ENCODE measurements at regions not wholly inside any gene's neighbourhood (a gene's known extent, or its start where the extent isn't known, plus 50 kb on each side); places are given as distances from the start of the nearest gene placed in this dataset.

DNA sequence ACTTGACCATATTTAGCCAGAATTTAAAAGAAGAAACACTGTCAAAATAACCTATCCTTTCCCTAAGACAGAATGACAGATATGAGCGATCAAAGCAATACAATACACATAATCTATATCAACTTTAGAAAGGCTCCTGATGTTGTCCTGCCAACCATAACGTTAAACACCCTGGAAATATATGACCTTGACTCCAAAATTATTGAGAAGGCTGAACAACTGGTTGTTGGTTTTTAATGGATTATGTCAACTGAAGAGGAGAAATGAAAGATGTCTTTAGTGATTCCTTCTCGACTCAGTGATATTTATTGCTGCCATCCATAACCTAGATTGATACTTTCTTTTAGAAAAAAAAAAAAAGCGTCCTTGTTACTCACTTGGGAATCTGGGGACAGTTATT is 957.2 kb downstream of the SLITRK1 start:
- intact Hi-C loops (cut with DNase I), result no loop called here
- no peak overlapping the region for H3K9ac ChIP-seq (ENCODE audit: low read depth in 2 of 2, low read length in 2 of 2)
- no peak overlapping the region for H3K4me3 ChIP-seq
- H3K9me3 ChIP-seq, result no peaks in the 10 kb centered on the region
- H3K4me1 ChIP-seq, result no peaks in the 10 kb centered on the region
- no peaks in the 10 kb centered on the region for H3K27me3 ChIP-seq
- no peaks in the 10 kb centered on the region for H3K36me3 ChIP-seq
- H3K27ac ChIP-seq, result no peak overlapping the region
- TF ChIP-seq, protein P1, sequence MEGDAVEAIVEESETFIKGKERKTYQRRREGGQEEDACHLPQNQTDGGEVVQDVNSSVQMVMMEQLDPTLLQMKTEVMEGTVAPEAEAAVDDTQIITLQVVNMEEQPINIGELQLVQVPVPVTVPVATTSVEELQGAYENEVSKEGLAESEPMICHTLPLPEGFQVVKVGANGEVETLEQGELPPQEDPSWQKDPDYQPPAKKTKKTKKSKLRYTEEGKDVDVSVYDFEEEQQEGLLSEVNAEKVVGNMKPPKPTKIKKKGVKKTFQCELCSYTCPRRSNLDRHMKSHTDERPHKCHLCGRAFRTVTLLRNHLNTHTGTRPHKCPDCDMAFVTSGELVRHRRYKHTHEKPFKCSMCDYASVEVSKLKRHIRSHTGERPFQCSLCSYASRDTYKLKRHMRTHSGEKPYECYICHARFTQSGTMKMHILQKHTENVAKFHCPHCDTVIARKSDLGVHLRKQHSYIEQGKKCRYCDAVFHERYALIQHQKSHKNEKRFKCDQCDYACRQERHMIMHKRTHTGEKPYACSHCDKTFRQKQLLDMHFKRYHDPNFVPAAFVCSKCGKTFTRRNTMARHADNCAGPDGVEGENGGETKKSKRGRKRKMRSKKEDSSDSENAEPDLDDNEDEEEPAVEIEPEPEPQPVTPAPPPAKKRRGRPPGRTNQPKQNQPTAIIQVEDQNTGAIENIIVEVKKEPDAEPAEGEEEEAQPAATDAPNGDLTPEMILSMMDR (IDR thresholded peaks at IDR 0.05), result no peak
- no peak for DNase-seq

DNA sequence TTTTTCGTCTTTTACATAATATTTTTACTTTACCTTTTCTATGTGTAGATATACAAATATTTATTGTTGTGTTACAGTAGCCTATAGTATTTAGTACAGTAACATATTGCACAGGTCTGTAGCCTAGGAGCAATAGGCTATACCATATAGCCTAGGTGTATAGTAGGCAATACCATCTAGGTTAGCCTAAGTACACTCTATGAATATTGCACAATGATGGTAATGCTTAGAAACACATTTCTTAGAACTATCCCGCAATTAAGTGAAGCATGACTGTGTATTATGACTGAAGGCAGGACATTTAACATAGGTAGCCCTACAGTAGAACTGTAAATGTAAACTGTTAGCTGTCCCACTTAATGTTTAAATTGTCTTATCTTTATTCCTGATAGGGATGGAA is 964.3 kb downstream of the SLITRK1 start:
- TF ChIP-seq, protein P1 (IDR thresholded peaks at IDR 0.05), result no peak
- no peak for DNase-seq
- H3K27ac ChIP-seq, result no peak overlapping the region
- no peaks in the 10 kb centered on the region for H3K9me3 ChIP-seq
- no peaks in the 10 kb centered on the region for H3K4me1 ChIP-seq
- intact Hi-C loops (cut with DNase I), result no loop called here
- no peaks in the 10 kb centered on the region for H3K27me3 ChIP-seq
- no peaks in the 10 kb centered on the region for H3K36me3 ChIP-seq
- H3K4me3 ChIP-seq, result no peak overlapping the region
- no peak overlapping the region for H3K9ac ChIP-seq (ENCODE audit: low read depth in 2 of 2, low read length in 2 of 2)

GRCh38 chr13:82912564-82912963 is 969.7 kb downstream of the SLITRK1 start:
- no peaks in the 10 kb centered on the region for H3K36me3 ChIP-seq
- no peak overlapping the region for H3K4me3 ChIP-seq
- no peaks in the 10 kb centered on the region for H3K27me3 ChIP-seq
- H3K9ac ChIP-seq (ENCODE audit: low read depth in 2 of 2, low read length in 2 of 2), result no peak overlapping the region
- no peaks in the 10 kb centered on the region for H3K4me1 ChIP-seq
- no peaks in the 10 kb centered on the region for H3K9me3 ChIP-seq
- intact Hi-C loops (cut with DNase I), result no loop called here
- TF ChIP-seq, protein P1 (IDR thresholded peaks at IDR 0.05), result no peak
- no peak overlapping the region for H3K27ac ChIP-seq
- no peak for DNase-seq

DNA sequence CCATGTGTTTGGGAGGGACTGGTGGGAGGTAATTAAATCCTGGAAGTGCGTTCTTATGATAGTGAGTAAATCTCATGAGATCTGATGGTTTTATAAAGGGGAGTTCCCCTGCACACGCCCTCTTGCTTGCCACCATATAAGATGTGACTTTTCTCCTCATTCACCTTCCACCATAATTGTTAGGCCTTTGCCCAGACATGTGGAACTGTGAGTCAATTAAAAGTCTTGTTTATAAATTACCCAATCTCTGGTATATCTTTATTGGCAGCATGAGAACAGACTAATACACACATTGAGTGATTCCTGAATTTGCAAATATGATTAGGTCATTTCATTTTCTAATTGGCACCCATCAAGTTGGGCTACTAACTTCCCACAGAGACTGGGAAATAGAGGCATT is 977.2 kb downstream of the SLITRK1 start:
- Histone ChIP-seq H3K27me3 (no peaks in the 10 kb centered on the region), H3K36me3 (no peaks in the 10 kb centered on the region), H3K9me3 (no peaks in the 10 kb centered on the region), H3K4me1 (no peaks in the 10 kb centered on the region), H3K9ac (ENCODE audit: low read depth in 2 of 2, low read length in 2 of 2) (no peak overlapping the region), H3K4me3 (no peak overlapping the region), H3K27ac (no peak overlapping the region)
- TF ChIP-seq, protein P1 (IDR thresholded peaks at IDR 0.05), result no peak
- intact Hi-C loops (cut with DNase I), result no loop called here
- no peak for DNase-seq

DNA sequence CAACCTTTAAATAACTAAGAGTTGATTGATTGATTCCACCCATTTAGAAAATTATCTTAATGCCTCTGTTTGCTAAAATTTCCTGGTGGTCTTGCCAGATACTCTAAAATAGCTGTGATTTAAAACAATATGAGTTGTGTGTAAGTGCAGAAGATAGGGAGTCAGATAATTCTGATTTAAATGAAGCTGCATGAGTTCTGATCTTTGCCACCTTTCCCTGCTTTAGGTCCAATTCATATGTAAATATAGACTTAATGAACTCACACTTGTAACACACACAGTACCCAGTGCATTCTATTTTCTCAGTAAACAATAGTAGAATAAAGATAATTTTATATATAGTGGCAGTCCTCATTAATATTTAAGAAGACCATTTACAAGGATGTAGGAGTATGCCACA is 981.8 kb downstream of the SLITRK1 start:
- Histone ChIP-seq H3K4me1 (no peaks in the 10 kb centered on the region), H3K9me3 (no peaks in the 10 kb centered on the region), H3K9ac (ENCODE audit: low read depth in 2 of 2, low read length in 2 of 2) (no peak overlapping the region), H3K27me3 (no peaks in the 10 kb centered on the region), H3K4me3 (no peak overlapping the region), H3K36me3 (no peaks in the 10 kb centered on the region), H3K27ac (no peak overlapping the region)
- intact Hi-C loops (cut with DNase I), result no loop called here
- no peak for DNase-seq
- TF ChIP-seq, protein P1 (IDR thresholded peaks at IDR 0.05), result no peak

GRCh38 chr13:82898586-82898985 is 983.7 kb downstream of the SLITRK1 start:
- H3K4me3 ChIP-seq, result no peak overlapping the region
- no peak for DNase-seq
- intact Hi-C loops (cut with DNase I), result no loop called here
- no peak overlapping the region for H3K9ac ChIP-seq (ENCODE audit: low read depth in 2 of 2, low read length in 2 of 2)
- no peaks in the 10 kb centered on the region for H3K9me3 ChIP-seq
- no peaks in the 10 kb centered on the region for H3K36me3 ChIP-seq
- TF ChIP-seq, protein P1 (IDR thresholded peaks at IDR 0.05), result no peak
- H3K27me3 ChIP-seq, result no peaks in the 10 kb centered on the region
- no peaks in the 10 kb centered on the region for H3K4me1 ChIP-seq
- no peak overlapping the region for H3K27ac ChIP-seq

Data from colonic mucosa (tissue), 4 donors.